NCI-H1694 (cell line): ENCODE measurements at regions not wholly inside any gene's neighbourhood (a gene's known extent, or its start where the extent isn't known, plus 50 kb on each side); places are given as distances from the start of the nearest gene placed in this dataset.

Experiments used
- DNase-seq: peaks from one replicate; lab custom pipeline; 2025; lab: John Stamatoyannopoulos, UW

- no peak for DNase-seq
These were observed 156.6 kb upstream of the LHCGR start for GRCh38 chr2:48912110-48912509.

GRCh38 chr2:48910961-48911360 is 155.4 kb upstream of the LHCGR start:
- DNase-seq: no peak

- DNase-seq: no peak
These were observed 151.1 kb upstream of the LHCGR start for GRCh38 chr2:48906633-48907032.

GRCh38 chr2:48905696-48906095 is 150.2 kb upstream of the LHCGR start:
- DNase-seq: no peak

- DNase-seq: no peak
These were observed 147.0 kb upstream of the LHCGR start for GRCh38 chr2:48902521-48902920.

- DNase-seq: no peak
These were observed 145.9 kb upstream of the LHCGR start for GRCh38 chr2:48901416-48901815.

- no peak for DNase-seq
These were observed 145.5 kb upstream of the LHCGR start for GRCh38 chr2:48901015-48901343.

GRCh38 chr2:48900321-48901014 is 144.9 kb upstream of the LHCGR start:
- peak; percentile 5 for DNase-seq

- DNase-seq: no peak
These were observed 141.3 kb upstream of the LHCGR start for GRCh38 chr2:48896870-48897269.

- DNase-seq: no peak
These were observed 135.1 kb upstream of the LHCGR start for GRCh38 chr2:48890454-48891131.

- no peak for DNase-seq
These were observed 132.5 kb upstream of the LHCGR start for GRCh38 chr2:48888066-48888465.

GRCh38 chr2:48886919-48887318 is 131.4 kb upstream of the LHCGR start:
- DNase-seq: no peak

- DNase-seq: no peak
These were observed 130.3 kb upstream of the LHCGR start for GRCh38 chr2:48885841-48886240.

- no peak for DNase-seq
These were observed 128.1 kb upstream of the LHCGR start for GRCh38 chr2:48883661-48884060.

- DNase-seq: no peak
These were observed 118.8 kb upstream of the LHCGR start for GRCh38 chr2:48874282-48874681.

- no peak for DNase-seq
These were observed 118.1 kb upstream of the LHCGR start for GRCh38 chr2:48873666-48874065.

GRCh38 chr2:48870942-48871341 is 115.4 kb upstream of the LHCGR start:
- DNase-seq: no peak

GRCh38 chr2:48870503-48870902 is 115.0 kb upstream of the LHCGR start:
- peak; percentile 29 for DNase-seq

- DNase-seq: no peak
These were observed 110.2 kb upstream of the LHCGR start for GRCh38 chr2:48865704-48866103.

GRCh38 chr2:48860380-48860779 is 104.9 kb upstream of the LHCGR start:
- no peak for DNase-seq

- DNase-seq: no peak
These were observed 101.1 kb upstream of the LHCGR start for GRCh38 chr2:48856657-48857056.

- DNase-seq: no peak
These were observed 100.6 kb upstream of the LHCGR start for GRCh38 chr2:48856144-48856543.

- DNase-seq: no peak
These were observed 99.6 kb upstream of the LHCGR start for GRCh38 chr2:48855142-48855541.

GRCh38 chr2:48854681-48855080 is 99.2 kb upstream of the LHCGR start:
- no peak for DNase-seq
